ENCODE measurements at regions not wholly inside any gene's neighbourhood (a gene's known extent, or its start where the extent isn't known, plus 50 kb on each side); places are given as distances from the start of the nearest gene placed in this dataset.

- no TSS peak for BruUV-seq (replicated peaks)
- Histone ChIP-seq H3K27ac (ENCODE audit: low read length) (peak overlapping the region; percentile 21; the same call in 1 of the 2 replicates), H3K36me3 (ENCODE audit: control insufficient read depth, insufficient read depth, low read length) (no peaks in the 10 kb centered on the region), H3K27me3 (ENCODE audit: control insufficient read depth, insufficient read depth, low read length) (no peaks in the 10 kb centered on the region), H3K9me3 (ENCODE audit: control insufficient read depth, insufficient read depth, low read depth, low read length) (no peaks in the 10 kb centered on the region), H3K4me1 (ENCODE audit: control insufficient read depth, insufficient read depth, low read length) (no peaks in the 10 kb centered on the region; the same call in 1 of the 2 replicates), H3K4me3 (ENCODE audit: low read depth in 2 of 2, low read length in 2 of 2) (no peak overlapping the region)
- intact Hi-C loops (cut with micrococcal nuclease; ENCODE audit: unreplicated experiment) (loop anchor here (2.0 to 5.0 kb wide), 3 partner anchors 126 to 206 kb away; no protein-coding TSS in a partner anchor), in situ Hi-C loops (cut with HindIII; ENCODE audit: low pct_unique_long_range_greater_than_20kb, low sequenced_read_pairs) (no loop called here)
- DNase-seq (ENCODE audit: low read depth, low spot score) (no peak), ATAC-seq (no peak)
- CTCF ChIA-PET: interaction anchor here (1.0 kb wide), 1 partner anchor 9 kb away, joined by 3 read pairs; no protein-coding TSS in a partner anchor
- TF ChIP-seq CTCF (IDR thresholded peaks at IDR 0.05) (no peak), REST (IDR thresholded peaks at IDR 0.05; ENCODE audit: insufficient read depth in 1 of 2, low read depth in 2 of 2, low read length in 1 of 2) (no peak), SIN3A (IDR thresholded peaks at IDR 0.05; ENCODE audit: borderline replicate concordance, insufficient read depth, low read depth, low read length) (no peak), TCF7L2 (IDR thresholded peaks at IDR 0.05; ENCODE audit: low read depth, low read length) (no peak)
- POLR2A ChIA-PET: no interaction called here
These were observed 153.9 kb downstream of the PRELID2 start for GRCh38 chr5:145681216-145681615.

GRCh38 chr5:145680767-145681166 is 154.4 kb downstream of the PRELID2 start:
- H3K27me3 ChIP-seq (ENCODE audit: control insufficient read depth, insufficient read depth, low read length): no peaks in the 10 kb centered on the region
- no peaks in the 10 kb centered on the region for H3K9me3 ChIP-seq (ENCODE audit: control insufficient read depth, insufficient read depth, low read depth, low read length)
- no peak overlapping the region for H3K4me3 ChIP-seq (ENCODE audit: low read depth in 2 of 2, low read length in 2 of 2)
- BruUV-seq (replicated peaks): no TSS peak
- intact Hi-C loops (cut with micrococcal nuclease; ENCODE audit: unreplicated experiment) (loop anchor here (2.0 to 5.0 kb wide), 3 partner anchors 127 to 207 kb away; no protein-coding TSS in a partner anchor), in situ Hi-C loops (cut with HindIII; ENCODE audit: low pct_unique_long_range_greater_than_20kb, low sequenced_read_pairs) (no loop called here)
- no peak for ATAC-seq
- H3K4me1 ChIP-seq (ENCODE audit: control insufficient read depth, insufficient read depth, low read length): no peaks in the 10 kb centered on the region; the same call in 1 of the 2 replicates
- ChIA-PET POLR2A (no interaction called here), CTCF (no interaction called here)
- no peak for DNase-seq (ENCODE audit: low read depth, low spot score)
- peak overlapping the region; percentile 23; the same call in 1 of the 2 replicates for H3K27ac ChIP-seq (ENCODE audit: low read length)
- TF ChIP-seq CTCF (IDR thresholded peaks at IDR 0.05): no peak
- TF ChIP-seq SIN3A (IDR thresholded peaks at IDR 0.05; ENCODE audit: borderline replicate concordance, insufficient read depth, low read depth, low read length): no peak
- TF ChIP-seq POLR2AphosphoS5 (IDR thresholded peaks at IDR 0.05; ENCODE audit: low read depth, low read length): no peak
- TF ChIP-seq TCF7L2 (IDR thresholded peaks at IDR 0.05; ENCODE audit: low read depth, low read length): no peak
- no peak for TF ChIP-seq REST (IDR thresholded peaks at IDR 0.05; ENCODE audit: insufficient read depth in 1 of 2, low read depth in 2 of 2, low read length in 1 of 2)
- no peaks in the 10 kb centered on the region for H3K36me3 ChIP-seq (ENCODE audit: control insufficient read depth, insufficient read depth, low read length)
